ENCODE measurements at regions not wholly inside any gene's neighbourhood (a gene's known extent, or its start where the extent isn't known, plus 50 kb on each side); places are given as distances from the start of the nearest gene placed in this dataset.

- Histone ChIP-seq H4K20me1 (ENCODE audit: insufficient read depth) (no peaks in the 10 kb centered on the region), H3K36me3 (ENCODE audit: insufficient read depth, low read length) (no peaks in the 10 kb centered on the region), H3F3A (ENCODE audit: insufficient read depth, low read length, poor library complexity, severe bottlenecking) (no peaks in the 10 kb centered on the region), H3K9me3 (ENCODE audit: low read length) (peaks cover 3% of the 10 kb centered on the region), H2AFZ (ENCODE audit: low read depth, low read length) (no peak overlapping the region), H3K27ac (ENCODE audit: low read length) (no peak overlapping the region), H3K4me2 (ENCODE audit: low read length) (no peak overlapping the region), H3K9me2 (ENCODE audit: insufficient read depth, low read length) (no peaks in the 10 kb centered on the region), H3K27me3 (ENCODE audit: insufficient read depth, low read depth, low read length) (no peaks in the 10 kb centered on the region), H3K79me2 (replicated peaks; ENCODE audit: insufficient read depth, low read length) (no peaks in the 10 kb centered on the region), H3K9ac (ENCODE audit: low read length) (no peak overlapping the region), H3K4me3 (ENCODE audit: low read length) (no peak overlapping the region)
- TF ChIP-seq CTCF (IDR thresholded peaks at IDR 0.05; ENCODE audit: poor library complexity, severe bottlenecking): no peak
- no peak for TF ChIP-seq EZH2 (IDR thresholded peaks at IDR 0.05; ENCODE audit: borderline replicate concordance, insufficient read depth, low read length, poor library complexity, severe bottlenecking)
- no peak for TF ChIP-seq REST (IDR thresholded peaks at IDR 0.05; ENCODE audit: borderline replicate concordance)
- TF ChIP-seq POLR2AphosphoS5 (IDR thresholded peaks at IDR 0.05): no peak
- no peak for TF ChIP-seq TAF1 (IDR thresholded peaks at IDR 0.05; ENCODE audit: low read depth)
- TF ChIP-seq MXI1 (conservative IDR thresholded peaks at IDR 0.05; ENCODE audit: poor library complexity, severe bottlenecking): no peak
- TF ChIP-seq EP300 (conservative IDR thresholded peaks at IDR 0.05; ENCODE audit: poor library complexity, severe bottlenecking): no peak
- no peak for TF ChIP-seq SMC3 (conservative IDR thresholded peaks at IDR 0.05; ENCODE audit: poor library complexity)
- no peak for TF ChIP-seq RAD21 (conservative IDR thresholded peaks at IDR 0.05)
These were observed 133.9 kb upstream of the SOX4 start for GRCh38 chr6:21459641-21460040.

GRCh38 chr6:21461844-21462518 is 131.6 kb upstream of the SOX4 start:
- Histone ChIP-seq H3K4me3 (ENCODE audit: low read length) (no peak overlapping the region), H3K27ac (ENCODE audit: low read length) (no peak overlapping the region), H2AFZ (ENCODE audit: low read depth, low read length) (no peak overlapping the region), H3K36me3 (ENCODE audit: insufficient read depth, low read length) (no peaks in the 10 kb centered on the region), H4K20me1 (ENCODE audit: insufficient read depth) (no peaks in the 10 kb centered on the region), H3K4me2 (ENCODE audit: low read length) (no peak overlapping the region), H3K79me2 (replicated peaks; ENCODE audit: insufficient read depth, low read length) (no peaks in the 10 kb centered on the region), H3K9me3 (ENCODE audit: low read length) (peaks cover 3% of the 10 kb centered on the region), H3K9ac (ENCODE audit: low read length) (no peak overlapping the region), H3K27me3 (ENCODE audit: insufficient read depth, low read depth, low read length) (no peaks in the 10 kb centered on the region), H3K9me2 (ENCODE audit: insufficient read depth, low read length) (no peaks in the 10 kb centered on the region), H3F3A (ENCODE audit: insufficient read depth, low read length, poor library complexity, severe bottlenecking) (no peaks in the 10 kb centered on the region)
- TF ChIP-seq POLR2AphosphoS5 (IDR thresholded peaks at IDR 0.05) (no peak), TAF1 (IDR thresholded peaks at IDR 0.05; ENCODE audit: low read depth) (no peak), EP300 (conservative IDR thresholded peaks at IDR 0.05; ENCODE audit: poor library complexity, severe bottlenecking) (no peak), CTCF (IDR thresholded peaks at IDR 0.05; ENCODE audit: poor library complexity, severe bottlenecking) (no peak), RAD21 (conservative IDR thresholded peaks at IDR 0.05) (no peak), EZH2 (IDR thresholded peaks at IDR 0.05; ENCODE audit: borderline replicate concordance, insufficient read depth, low read length, poor library complexity, severe bottlenecking) (no peak), REST (IDR thresholded peaks at IDR 0.05; ENCODE audit: borderline replicate concordance) (no peak), MXI1 (conservative IDR thresholded peaks at IDR 0.05; ENCODE audit: poor library complexity, severe bottlenecking) (no peak), SMC3 (conservative IDR thresholded peaks at IDR 0.05; ENCODE audit: poor library complexity) (no peak)
